Gastrocnemius medialis (tissue), 4 donors: ENCODE measurements at regions not wholly inside any gene's neighbourhood (a gene's known extent, or its start where the extent isn't known, plus 50 kb on each side); places are given as distances from the start of the nearest gene placed in this dataset.

ENCODE experiments used
- CTCF ChIP-seq, 5 experiments: fragments of 450-650 bp in 3 of 5; fragments of 200-600 bp in 2 of 5; sonication (generic) in 2 of 5; IDR thresholded peaks in 4 of 5; conservative IDR thresholded peaks in 1 of 5; 1 replicate in 4 of 5; 2 replicates in 1 of 5; pipeline ENCODE4 v1.5.1; 2016 to 2019; ENCODE audit warnings: antibody characterized with exemption in 5 of 5, mild to moderate bottlenecking in 3 of 5, moderate library complexity in 3 of 5
- POLR2A ChIP-seq, 2 donors: fragments of 450-650 bp; IDR thresholded peaks; one replicate each; pipeline ENCODE4 v1.6.1; 2017; ENCODE audit warnings: antibody characterized with exemption in 2 of 2, mild to moderate bottlenecking in 2 of 2, moderate library complexity in 2 of 2

GRCh38 chr22:44594951-44595350, 96.9 kb upstream of the RTL6 start:
- TF ChIP-seq CTCF (IDR thresholded peaks at IDR 0.05 in 4 of 5, conservative IDR thresholded peaks at IDR 0.05 in 1 of 5) (no peak), POLR2A (IDR thresholded peaks at IDR 0.05) (no peak)
